Loucy (cell line): ENCODE measurements at regions not wholly inside any gene's neighbourhood (a gene's known extent, or its start where the extent isn't known, plus 50 kb on each side); places are given as distances from the start of the nearest gene placed in this dataset.

Source experiments
- EZH2phosphoT487 ChIP-seq: fragments of 200-600 bp; IDR thresholded peaks from 2 replicates; pipeline ENCODE4 v1.6.1; 2018; ENCODE audit warnings: antibody characterized with exemption, mild to moderate bottlenecking, moderate library complexity, borderline replicate concordance
- TF ChIP-seq, protein P1 (sequence below): fragments of 200-600 bp; sonication (generic); conservative IDR thresholded peaks from 2 replicates; pipeline ENCODE4 v1.5.1; 2014; ENCODE audit warnings: mild to moderate bottlenecking, antibody characterized with exemption, low read length

DNA sequence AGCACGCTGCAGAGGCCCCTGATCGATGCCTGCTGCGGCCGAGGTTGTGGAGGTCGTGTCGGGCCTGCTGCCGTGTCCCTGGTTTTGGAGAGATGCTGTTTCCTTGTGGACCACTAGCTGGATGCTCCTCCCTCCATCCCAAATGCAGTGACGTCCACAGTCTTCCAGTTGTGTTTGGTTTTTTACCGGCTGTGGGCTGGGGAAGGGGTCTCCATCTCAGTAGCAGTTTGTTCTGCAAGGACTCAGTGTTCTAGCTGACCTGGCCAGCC lies 143.0 kb upstream of the SHH start:
- TF ChIP-seq, protein P1, sequence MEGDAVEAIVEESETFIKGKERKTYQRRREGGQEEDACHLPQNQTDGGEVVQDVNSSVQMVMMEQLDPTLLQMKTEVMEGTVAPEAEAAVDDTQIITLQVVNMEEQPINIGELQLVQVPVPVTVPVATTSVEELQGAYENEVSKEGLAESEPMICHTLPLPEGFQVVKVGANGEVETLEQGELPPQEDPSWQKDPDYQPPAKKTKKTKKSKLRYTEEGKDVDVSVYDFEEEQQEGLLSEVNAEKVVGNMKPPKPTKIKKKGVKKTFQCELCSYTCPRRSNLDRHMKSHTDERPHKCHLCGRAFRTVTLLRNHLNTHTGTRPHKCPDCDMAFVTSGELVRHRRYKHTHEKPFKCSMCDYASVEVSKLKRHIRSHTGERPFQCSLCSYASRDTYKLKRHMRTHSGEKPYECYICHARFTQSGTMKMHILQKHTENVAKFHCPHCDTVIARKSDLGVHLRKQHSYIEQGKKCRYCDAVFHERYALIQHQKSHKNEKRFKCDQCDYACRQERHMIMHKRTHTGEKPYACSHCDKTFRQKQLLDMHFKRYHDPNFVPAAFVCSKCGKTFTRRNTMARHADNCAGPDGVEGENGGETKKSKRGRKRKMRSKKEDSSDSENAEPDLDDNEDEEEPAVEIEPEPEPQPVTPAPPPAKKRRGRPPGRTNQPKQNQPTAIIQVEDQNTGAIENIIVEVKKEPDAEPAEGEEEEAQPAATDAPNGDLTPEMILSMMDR: no peak
- no peak for TF ChIP-seq EZH2phosphoT487
